SU-DHL-6 (cell line): ENCODE measurements at regions not wholly inside any gene's neighbourhood (a gene's known extent, or its start where the extent isn't known, plus 50 kb on each side); places are given as distances from the start of the nearest gene placed in this dataset.

Experiments
- EZH2phosphoT487 ChIP-seq: fragments of 200-600 bp; sonication (generic), shearing (Covaris generic); conservative IDR thresholded peaks from 2 replicates; pipeline ENCODE4 v1.6.1; 2018; ENCODE audit warnings: mild to moderate bottlenecking, antibody characterized with exemption, low read length, moderate library complexity, mixed read lengths
- TF ChIP-seq, protein P1 (sequence below): fragments of 200-600 bp; sonication (generic); IDR thresholded peaks from one replicate; pipeline ENCODE4 v1.5.1; 2017; ENCODE audit warnings: antibody characterized with exemption, mild to moderate bottlenecking, low read length, moderate library complexity; ENCODE audit not compliant: insufficient read depth, poor library complexity, severe bottlenecking

DNA sequence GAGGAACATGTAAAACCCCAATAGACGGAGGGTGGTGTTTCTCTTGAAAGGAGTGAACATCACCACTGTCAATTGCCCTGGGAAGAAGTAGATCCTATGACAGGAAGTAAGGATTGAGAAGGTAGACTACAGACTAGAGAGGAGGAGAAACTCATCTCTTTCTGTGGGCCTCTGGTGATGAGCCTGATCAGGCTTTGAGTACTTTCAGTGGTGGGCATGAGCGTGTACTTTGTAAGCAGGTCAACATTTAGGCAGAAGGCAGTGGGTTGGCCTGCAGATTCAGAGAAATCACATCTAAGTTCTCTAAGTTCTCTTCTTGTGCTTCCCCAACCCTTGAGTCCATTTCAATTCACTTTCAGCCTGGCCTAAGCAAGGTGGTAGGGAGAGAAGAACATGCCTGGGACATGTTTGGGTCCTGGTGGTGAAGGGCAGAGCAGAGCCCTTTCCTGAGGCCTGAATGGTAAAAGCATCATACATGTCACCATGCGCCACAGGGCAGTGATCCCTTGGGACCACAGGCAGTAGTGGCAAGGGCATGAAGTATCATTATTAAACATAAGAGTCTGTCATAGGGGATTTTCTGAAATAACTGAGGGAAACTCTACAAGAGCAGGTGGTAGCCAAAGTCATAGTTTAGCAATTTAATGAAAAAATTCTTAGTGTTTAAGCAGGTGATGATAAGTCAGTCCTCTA, 56.4 kb upstream of the ANKRD1 start:
- TF ChIP-seq, protein P1, sequence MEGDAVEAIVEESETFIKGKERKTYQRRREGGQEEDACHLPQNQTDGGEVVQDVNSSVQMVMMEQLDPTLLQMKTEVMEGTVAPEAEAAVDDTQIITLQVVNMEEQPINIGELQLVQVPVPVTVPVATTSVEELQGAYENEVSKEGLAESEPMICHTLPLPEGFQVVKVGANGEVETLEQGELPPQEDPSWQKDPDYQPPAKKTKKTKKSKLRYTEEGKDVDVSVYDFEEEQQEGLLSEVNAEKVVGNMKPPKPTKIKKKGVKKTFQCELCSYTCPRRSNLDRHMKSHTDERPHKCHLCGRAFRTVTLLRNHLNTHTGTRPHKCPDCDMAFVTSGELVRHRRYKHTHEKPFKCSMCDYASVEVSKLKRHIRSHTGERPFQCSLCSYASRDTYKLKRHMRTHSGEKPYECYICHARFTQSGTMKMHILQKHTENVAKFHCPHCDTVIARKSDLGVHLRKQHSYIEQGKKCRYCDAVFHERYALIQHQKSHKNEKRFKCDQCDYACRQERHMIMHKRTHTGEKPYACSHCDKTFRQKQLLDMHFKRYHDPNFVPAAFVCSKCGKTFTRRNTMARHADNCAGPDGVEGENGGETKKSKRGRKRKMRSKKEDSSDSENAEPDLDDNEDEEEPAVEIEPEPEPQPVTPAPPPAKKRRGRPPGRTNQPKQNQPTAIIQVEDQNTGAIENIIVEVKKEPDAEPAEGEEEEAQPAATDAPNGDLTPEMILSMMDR = no peak
- TF ChIP-seq EZH2phosphoT487 = no peak
